ENCODE measurements at regions not wholly inside any gene's neighbourhood (a gene's known extent, or its start where the extent isn't known, plus 50 kb on each side); places are given as distances from the start of the nearest gene placed in this dataset.

DNA sequence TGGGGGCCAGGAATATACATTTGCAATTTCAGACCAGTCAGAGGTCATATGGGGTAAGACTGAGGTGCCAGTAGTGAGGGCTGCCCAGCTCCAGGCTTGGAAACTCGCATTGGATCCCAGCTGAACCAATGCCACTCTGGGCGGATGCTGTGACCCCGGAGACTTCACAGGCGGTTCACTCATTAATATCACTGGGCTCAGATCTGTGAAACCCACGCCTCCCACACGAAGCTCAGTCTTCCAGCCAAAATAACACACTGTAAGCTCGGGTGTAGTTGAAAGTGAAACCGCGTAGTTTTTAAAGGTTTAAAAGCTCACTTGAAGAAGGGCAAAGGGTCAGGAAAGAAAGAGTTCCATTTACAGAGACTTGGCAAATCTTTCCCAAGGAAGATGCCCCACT lies 254.8 kb downstream of the FOXL1 start:
- 80% methylated on average over 9 of the region's 9 CpGs for WGBS (ENCODE audit: low lambda C conversion rate, missing lambda C conversion rate)
- Histone ChIP-seq H3K9me2 (replicated peaks; ENCODE audit: insufficient read depth) (no peaks in the 10 kb centered on the region), H3K27ac (no peak overlapping the region), H2AFZ (no peak overlapping the region), H4K20me1 (ENCODE audit: insufficient read depth, poor library complexity, severe bottlenecking) (no peaks in the 10 kb centered on the region), H3K4me1 (ENCODE audit: insufficient read depth) (no peaks in the 10 kb centered on the region), H3K4me2 (no peak overlapping the region), H3K9me3 (ENCODE audit: low read depth) (no peaks in the 10 kb centered on the region), H3K4me3 (no peak overlapping the region), H3K79me2 (no peaks in the 10 kb centered on the region), H3K27me3 (peaks cover 20% of the 10 kb centered on the region), H3K36me3 (replicated peaks; ENCODE audit: insufficient read depth, low read depth) (no peaks in the 10 kb centered on the region)
- TF ChIP-seq EZH2phosphoT487 (IDR thresholded peaks at IDR 0.05; ENCODE audit: low read depth, severe bottlenecking, unreplicated experiment) (no peak), EZH2 (IDR thresholded peaks at IDR 0.05; ENCODE audit: borderline replicate concordance) (no peak)
- TF ChIP-seq, protein P1, sequence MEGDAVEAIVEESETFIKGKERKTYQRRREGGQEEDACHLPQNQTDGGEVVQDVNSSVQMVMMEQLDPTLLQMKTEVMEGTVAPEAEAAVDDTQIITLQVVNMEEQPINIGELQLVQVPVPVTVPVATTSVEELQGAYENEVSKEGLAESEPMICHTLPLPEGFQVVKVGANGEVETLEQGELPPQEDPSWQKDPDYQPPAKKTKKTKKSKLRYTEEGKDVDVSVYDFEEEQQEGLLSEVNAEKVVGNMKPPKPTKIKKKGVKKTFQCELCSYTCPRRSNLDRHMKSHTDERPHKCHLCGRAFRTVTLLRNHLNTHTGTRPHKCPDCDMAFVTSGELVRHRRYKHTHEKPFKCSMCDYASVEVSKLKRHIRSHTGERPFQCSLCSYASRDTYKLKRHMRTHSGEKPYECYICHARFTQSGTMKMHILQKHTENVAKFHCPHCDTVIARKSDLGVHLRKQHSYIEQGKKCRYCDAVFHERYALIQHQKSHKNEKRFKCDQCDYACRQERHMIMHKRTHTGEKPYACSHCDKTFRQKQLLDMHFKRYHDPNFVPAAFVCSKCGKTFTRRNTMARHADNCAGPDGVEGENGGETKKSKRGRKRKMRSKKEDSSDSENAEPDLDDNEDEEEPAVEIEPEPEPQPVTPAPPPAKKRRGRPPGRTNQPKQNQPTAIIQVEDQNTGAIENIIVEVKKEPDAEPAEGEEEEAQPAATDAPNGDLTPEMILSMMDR (IDR thresholded peaks at IDR 0.05; ENCODE audit: poor library complexity): no peak
- no peak for DNase-seq (ENCODE audit: low spot score)

DNA sequence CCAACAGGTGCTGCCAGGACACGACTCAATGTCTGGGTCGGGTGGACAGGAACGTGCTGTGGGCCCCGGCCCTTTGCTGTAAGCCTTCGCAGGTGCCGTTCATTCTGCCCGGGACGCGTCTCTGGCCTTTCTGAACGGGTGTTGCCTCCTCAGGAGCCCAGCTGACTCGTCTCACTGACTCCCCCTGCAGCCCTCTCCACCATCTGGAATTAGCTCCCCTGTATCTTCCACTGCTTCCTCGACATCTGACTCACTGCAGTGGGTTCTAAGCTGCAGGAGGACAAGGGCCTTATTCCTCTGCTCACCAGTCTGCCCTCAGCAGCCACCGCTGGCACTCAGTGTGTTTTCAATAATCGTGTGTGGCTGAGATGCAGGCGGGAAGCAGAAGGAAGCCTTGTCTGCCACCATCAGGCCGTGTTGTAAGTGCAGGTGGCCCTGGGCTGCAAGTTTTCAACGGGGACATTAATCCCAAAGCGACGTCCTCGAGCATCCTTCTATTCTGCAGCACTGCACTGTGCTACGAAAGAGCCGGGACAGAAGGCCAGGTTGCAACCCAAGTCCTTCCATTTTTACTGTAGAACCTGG lies 256.2 kb downstream of the FOXL1 start:
- no peaks in the 10 kb centered on the region for H4K20me1 ChIP-seq (ENCODE audit: insufficient read depth, poor library complexity, severe bottlenecking)
- no peaks in the 10 kb centered on the region for H3K36me3 ChIP-seq (replicated peaks; ENCODE audit: insufficient read depth, low read depth)
- H3K27ac ChIP-seq: no peak overlapping the region
- H2AFZ ChIP-seq: no peak overlapping the region
- peaks cover 10% of the 10 kb centered on the region for H3K27me3 ChIP-seq
- H3K79me2 ChIP-seq: no peaks in the 10 kb centered on the region
- TF ChIP-seq EZH2phosphoT487 (IDR thresholded peaks at IDR 0.05; ENCODE audit: low read depth, severe bottlenecking, unreplicated experiment): no peak
- TF ChIP-seq, protein P1 (IDR thresholded peaks at IDR 0.05; ENCODE audit: poor library complexity): peak; percentile 19
- no peak overlapping the region for H3K4me3 ChIP-seq
- no peaks in the 10 kb centered on the region for H3K9me2 ChIP-seq (replicated peaks; ENCODE audit: insufficient read depth)
- no peaks in the 10 kb centered on the region for H3K9me3 ChIP-seq (ENCODE audit: low read depth)
- H3K4me1 ChIP-seq (ENCODE audit: insufficient read depth): no peaks in the 10 kb centered on the region
- whole genome bisulfite sequencing (ENCODE audit: low lambda C conversion rate, missing lambda C conversion rate): 52% methylated on average over 22 of the region's 22 CpGs
- no peak overlapping the region for H3K4me2 ChIP-seq
- DNase-seq (ENCODE audit: low spot score): peak; percentile 20

DNA sequence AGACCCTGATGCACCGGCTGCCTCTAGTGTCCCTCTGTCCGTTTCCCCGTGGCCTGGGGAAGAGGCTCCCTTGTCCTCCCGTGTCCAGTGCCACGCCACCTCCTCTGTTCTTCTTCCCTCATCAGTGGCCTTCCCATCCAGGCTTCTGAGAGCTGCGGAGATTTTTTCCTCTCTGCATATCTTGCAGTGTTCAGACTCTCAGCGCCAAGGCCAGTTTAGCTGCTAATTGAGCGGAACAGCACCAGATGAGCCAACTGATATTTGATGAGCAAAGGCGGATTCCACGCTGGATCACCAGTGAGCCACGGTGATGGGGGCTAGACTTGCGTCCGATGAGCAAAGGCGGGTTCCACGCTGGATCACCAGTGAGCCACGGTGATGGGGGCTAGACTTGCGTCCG lies 257.6 kb downstream of the FOXL1 start:
- Histone ChIP-seq H3K9me2 (replicated peaks; ENCODE audit: insufficient read depth) (no peaks in the 10 kb centered on the region), H3K36me3 (replicated peaks; ENCODE audit: insufficient read depth, low read depth) (no peaks in the 10 kb centered on the region), H3K4me3 (no peak overlapping the region), H4K20me1 (ENCODE audit: insufficient read depth, poor library complexity, severe bottlenecking) (no peaks in the 10 kb centered on the region), H3K79me2 (no peaks in the 10 kb centered on the region), H2AFZ (no peak overlapping the region), H3K9me3 (ENCODE audit: low read depth) (no peaks in the 10 kb centered on the region), H3K4me1 (ENCODE audit: insufficient read depth) (no peaks in the 10 kb centered on the region), H3K27ac (no peak overlapping the region), H3K27me3 (no peaks in the 10 kb centered on the region), H3K4me2 (no peak overlapping the region)
- 95% methylated on average over 15 of the region's 18 CpGs for WGBS (ENCODE audit: low lambda C conversion rate, missing lambda C conversion rate)
- TF ChIP-seq EZH2 (IDR thresholded peaks at IDR 0.05; ENCODE audit: borderline replicate concordance) (no peak), EZH2phosphoT487 (IDR thresholded peaks at IDR 0.05; ENCODE audit: low read depth, severe bottlenecking, unreplicated experiment) (no peak)
- TF ChIP-seq, protein P1 (IDR thresholded peaks at IDR 0.05; ENCODE audit: poor library complexity): no peak
- DNase-seq (ENCODE audit: low spot score): no peak

Data from hepatocyte (in vitro differentiated cells).